ENCODE measurements at regions not wholly inside any gene's neighbourhood (a gene's known extent, or its start where the extent isn't known, plus 50 kb on each side); places are given as distances from the start of the nearest gene placed in this dataset.

DNA sequence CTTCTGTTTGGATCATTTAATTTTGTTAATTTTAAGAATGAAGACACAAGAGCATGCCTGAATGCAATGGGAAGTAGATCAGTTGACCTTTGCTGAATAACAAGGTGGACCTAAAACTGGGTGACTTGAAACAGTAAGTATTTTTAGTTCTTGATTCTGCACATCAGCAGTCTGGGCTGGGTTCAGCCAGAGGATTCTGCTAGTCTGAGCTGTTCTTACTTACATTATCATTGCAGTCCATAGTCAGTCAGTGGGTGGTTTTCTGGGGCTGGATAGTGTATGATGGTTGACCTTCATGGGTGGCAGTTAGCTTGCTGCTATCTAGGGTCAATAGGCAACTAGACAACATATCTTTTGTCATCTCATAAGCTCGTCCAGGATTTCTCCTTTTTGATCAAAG is 91.4 kb downstream of the HS3ST1 start:
- TF ChIP-seq, protein P1, sequence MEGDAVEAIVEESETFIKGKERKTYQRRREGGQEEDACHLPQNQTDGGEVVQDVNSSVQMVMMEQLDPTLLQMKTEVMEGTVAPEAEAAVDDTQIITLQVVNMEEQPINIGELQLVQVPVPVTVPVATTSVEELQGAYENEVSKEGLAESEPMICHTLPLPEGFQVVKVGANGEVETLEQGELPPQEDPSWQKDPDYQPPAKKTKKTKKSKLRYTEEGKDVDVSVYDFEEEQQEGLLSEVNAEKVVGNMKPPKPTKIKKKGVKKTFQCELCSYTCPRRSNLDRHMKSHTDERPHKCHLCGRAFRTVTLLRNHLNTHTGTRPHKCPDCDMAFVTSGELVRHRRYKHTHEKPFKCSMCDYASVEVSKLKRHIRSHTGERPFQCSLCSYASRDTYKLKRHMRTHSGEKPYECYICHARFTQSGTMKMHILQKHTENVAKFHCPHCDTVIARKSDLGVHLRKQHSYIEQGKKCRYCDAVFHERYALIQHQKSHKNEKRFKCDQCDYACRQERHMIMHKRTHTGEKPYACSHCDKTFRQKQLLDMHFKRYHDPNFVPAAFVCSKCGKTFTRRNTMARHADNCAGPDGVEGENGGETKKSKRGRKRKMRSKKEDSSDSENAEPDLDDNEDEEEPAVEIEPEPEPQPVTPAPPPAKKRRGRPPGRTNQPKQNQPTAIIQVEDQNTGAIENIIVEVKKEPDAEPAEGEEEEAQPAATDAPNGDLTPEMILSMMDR (IDR thresholded peaks at IDR 0.05; ENCODE audit: borderline replicate concordance, extremely low read depth, low read length, poor library complexity, severe bottlenecking): no peak
- no peak for TF ChIP-seq EZH2 (IDR thresholded peaks at IDR 0.05; ENCODE audit: borderline replicate concordance, low read depth, low read length, severe bottlenecking)

All from DND-41 (cell line).